HG03025 (cell line): ENCODE measurements at regions not wholly inside any gene's neighbourhood (a gene's known extent, or its start where the extent isn't known, plus 50 kb on each side); places are given as distances from the start of the nearest gene placed in this dataset.
"Not testable (repeated sequence)": the region's sequence is repeated elsewhere in the genome, so short reads cannot be mapped to it uniquely, and the experiment has no call there.

Experiments used
- ATAC-seq: cut with Tn5 transposase; IDR thresholded peaks from one replicate; pipeline ENCODE4 v1.9.1; 2021; ENCODE audit warnings: mild to moderate bottlenecking, moderate library complexity; ENCODE audit not compliant: unreplicated experiment, low FRiP score

- peak; percentile 61 for ATAC-seq
These were observed 303.0 kb upstream of the GRIA1 start for GRCh38 chr5:153187503-153187902.

GRCh38 chr5:153206361-153206760 is 284.1 kb upstream of the GRIA1 start:
- no peak for ATAC-seq

GRCh38 chr5:153209016-153209415 is 281.5 kb upstream of the GRIA1 start:
- no peak for ATAC-seq

GRCh38 chr5:153209687-153210086 is 280.8 kb upstream of the GRIA1 start:
- ATAC-seq = no peak

GRCh38 chr5:153211076-153211475 is 279.4 kb upstream of the GRIA1 start:
- ATAC-seq = no peak

GRCh38 chr5:153212471-153212870 is 278.0 kb upstream of the GRIA1 start:
- no peak for ATAC-seq

- ATAC-seq = no peak
These were observed 267.5 kb upstream of the GRIA1 start for GRCh38 chr5:153222936-153223335.

- ATAC-seq = no peak
These were observed 267.1 kb upstream of the GRIA1 start for GRCh38 chr5:153223376-153223775.

GRCh38 chr5:153224651-153225050 is 265.8 kb upstream of the GRIA1 start:
- ATAC-seq = no peak

GRCh38 chr5:153233933-153234332 is 256.5 kb upstream of the GRIA1 start:
- no peak for ATAC-seq

- ATAC-seq = no peak
These were observed 254.2 kb upstream of the GRIA1 start for GRCh38 chr5:153236319-153236718.

GRCh38 chr5:153237671-153238332 is 252.7 kb upstream of the GRIA1 start:
- peak; percentile 81 for ATAC-seq

GRCh38 chr5:153257381-153257780 is 233.1 kb upstream of the GRIA1 start:
- no peak for ATAC-seq

- ATAC-seq = no peak
These were observed 232.0 kb upstream of the GRIA1 start for GRCh38 chr5:153258469-153258868.

- no peak for ATAC-seq
These were observed 223.0 kb upstream of the GRIA1 start for GRCh38 chr5:153267506-153267905.

GRCh38 chr5:153275695-153276094 is 214.8 kb upstream of the GRIA1 start:
- ATAC-seq = no peak

GRCh38 chr5:153276151-153276550 is 214.3 kb upstream of the GRIA1 start:
- ATAC-seq = no peak

- ATAC-seq = not testable (repeated sequence)
These were observed 194.1 kb upstream of the GRIA1 start for GRCh38 chr5:153296251-153296844.

- ATAC-seq = no peak
These were observed 190.6 kb upstream of the GRIA1 start for GRCh38 chr5:153299891-153300290.

GRCh38 chr5:153308282-153308681 is 182.2 kb upstream of the GRIA1 start:
- no peak for ATAC-seq

GRCh38 chr5:153318556-153318955 is 171.9 kb upstream of the GRIA1 start:
- ATAC-seq = no peak

- no peak for ATAC-seq
These were observed 169.0 kb upstream of the GRIA1 start for GRCh38 chr5:153321478-153321877.
